GM21381 (cell line): ENCODE measurements at regions not wholly inside any gene's neighbourhood (a gene's known extent, or its start where the extent isn't known, plus 50 kb on each side); places are given as distances from the start of the nearest gene placed in this dataset.
"Not testable (repeated sequence)": the region's sequence is repeated elsewhere in the genome, so short reads cannot be mapped to it uniquely, and the experiment has no call there.

ENCODE experiments used
- ATAC-seq: cut with Tn5 transposase; IDR thresholded peaks from one replicate; pipeline ENCODE4 v1.9.1; 2021; ENCODE audit warnings: mild to moderate bottlenecking, moderate library complexity; ENCODE audit not compliant: unreplicated experiment

DNA sequence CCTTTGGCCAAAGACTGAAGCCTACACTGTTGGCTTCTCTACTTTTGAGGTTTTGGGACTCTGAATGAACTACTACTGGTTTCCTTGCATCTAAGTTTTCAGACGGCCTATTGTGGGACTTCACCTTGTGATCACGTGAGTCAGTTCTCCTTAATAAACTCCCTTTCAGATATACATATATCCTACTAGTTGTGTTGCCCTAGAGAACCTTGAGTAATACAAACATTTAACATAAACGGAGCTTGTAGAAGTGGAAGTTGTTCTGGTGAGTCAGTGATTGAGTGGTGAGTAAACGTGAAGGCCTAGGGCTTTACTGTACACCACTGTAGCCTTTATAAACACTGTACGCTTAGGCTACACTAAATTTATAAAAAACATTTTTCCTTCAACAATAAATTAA lies 107.2 kb upstream of the CDH2 start:
- ATAC-seq, result no peak

- ATAC-seq, result no peak
These were observed 104.5 kb upstream of the CDH2 start for GRCh38 chr18:28281400-28281799.

GRCh38 chr18:28269750-28270149 lies 92.8 kb upstream of the CDH2 start:
- ATAC-seq, result no peak

DNA sequence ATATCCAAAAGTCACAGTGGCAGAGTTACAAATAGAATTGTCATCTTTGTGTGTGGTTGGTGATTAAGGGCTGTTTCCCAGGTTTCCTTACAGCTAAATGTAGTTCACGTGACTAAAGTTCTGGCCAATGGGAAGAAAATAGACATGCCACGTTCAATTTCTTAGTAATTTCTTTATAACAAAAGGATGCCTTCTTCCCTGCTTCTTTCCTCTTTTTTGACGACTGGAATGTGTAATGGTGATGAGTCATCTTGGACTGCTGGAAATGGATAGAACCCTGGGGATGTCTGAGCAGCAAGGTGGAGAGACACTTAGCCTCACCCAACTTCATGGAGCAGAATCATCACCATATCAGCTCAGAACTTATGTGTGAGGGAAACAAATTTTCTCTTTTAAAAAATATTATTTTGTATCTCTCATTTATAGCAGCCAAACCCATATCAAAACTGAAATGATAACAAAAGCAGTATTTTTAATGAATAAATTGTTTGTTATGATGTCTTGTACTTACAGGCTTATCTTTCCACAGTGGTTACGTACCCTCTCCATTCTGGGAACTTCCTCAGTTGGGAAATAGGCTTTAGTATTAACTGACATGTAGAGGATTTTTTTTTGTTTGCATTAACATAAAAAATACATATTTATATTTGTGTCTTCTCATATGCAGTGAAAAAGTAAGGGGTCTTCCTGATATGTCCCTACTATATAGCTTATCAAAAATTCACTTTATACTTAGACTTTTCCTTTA lies 91.1 kb upstream of the CDH2 start:
- ATAC-seq, result no peak

DNA sequence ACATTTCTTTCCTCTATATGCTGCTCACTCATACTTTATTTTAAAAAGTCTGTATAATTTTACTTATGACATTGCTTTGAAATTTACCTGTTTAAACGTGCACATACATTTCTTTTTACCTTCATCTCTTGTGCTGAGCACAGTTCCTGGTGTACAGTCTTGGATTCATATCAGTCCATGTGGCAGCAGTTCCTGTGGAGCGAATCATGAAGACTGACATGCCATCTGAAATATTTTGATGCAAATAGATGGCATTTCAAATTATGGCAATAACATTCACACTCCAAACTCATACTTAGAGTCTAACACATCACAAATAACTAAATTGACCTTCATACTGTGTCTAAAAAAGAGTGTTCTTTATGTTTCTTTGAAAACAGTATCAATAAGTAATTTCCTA lies 90.3 kb upstream of the CDH2 start:
- ATAC-seq, result no peak

DNA sequence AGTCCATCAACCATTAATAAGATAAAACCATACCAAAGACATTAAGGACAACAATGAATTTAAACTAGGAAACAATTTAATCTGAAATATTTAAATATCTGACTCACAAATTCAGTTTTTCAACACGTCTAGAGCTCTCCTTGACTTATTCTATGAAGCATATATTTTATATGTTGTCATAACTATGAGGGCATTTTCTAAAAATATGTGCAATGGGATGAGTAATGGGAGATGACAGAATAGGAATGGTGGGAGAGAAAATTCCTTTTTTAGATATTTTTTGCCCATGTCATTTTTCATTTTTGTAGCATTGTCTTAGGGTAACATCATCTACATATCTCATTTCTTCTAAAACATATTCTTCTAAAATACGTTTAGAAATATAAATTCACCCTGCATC lies 79.2 kb upstream of the CDH2 start:
- ATAC-seq, result no peak

- no peak for ATAC-seq
These were observed 71.7 kb upstream of the CDH2 start for GRCh38 chr18:28248653-28249052.

- not testable (repeated sequence) for ATAC-seq
These were observed 63.7 kb upstream of the CDH2 start for GRCh38 chr18:28240626-28241025.

DNA sequence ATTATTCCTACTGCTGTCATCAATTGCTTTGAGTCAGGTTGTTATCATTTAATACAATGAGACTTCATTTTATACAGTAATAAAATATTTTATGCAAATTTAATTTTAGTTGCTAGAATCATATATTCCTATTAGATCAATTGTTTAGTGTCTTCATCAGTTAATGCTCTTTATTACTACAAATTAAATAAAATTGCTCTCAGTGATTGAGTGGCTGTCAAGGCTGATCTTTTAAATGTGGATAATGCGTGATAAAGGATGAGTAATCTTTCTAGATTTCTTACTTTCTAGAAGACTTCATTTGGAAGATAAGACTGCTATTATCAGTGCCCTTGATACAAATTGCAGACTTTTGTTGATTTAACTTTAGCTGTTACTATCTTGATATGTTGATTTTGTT lies 59.6 kb upstream of the CDH2 start:
- no peak for ATAC-seq
